IMR-90 (cell line): ENCODE measurements at regions not wholly inside any gene's neighbourhood (a gene's known extent, or its start where the extent isn't known, plus 50 kb on each side); places are given as distances from the start of the nearest gene placed in this dataset.
A peak's percentile ranks its signal among the peaks of the same experiment; 100 is the strongest.

Source experiments
- ATAC-seq: fragments of 200-7000 bp; cut with Tn5 transposase; 2 replicates; pipeline ENCODE4 v1.9.1; 2020; ENCODE audit warnings: low read depth, mild to moderate bottlenecking, moderate library complexity
- BruUV-seq: library from RNA; stranded (reverse); fragments of 400-500 nt; replicated peaks from 2 replicates; lab custom pipeline; 2021; lab: Mats Ljungman, UMichigan
- CTCF ChIA-PET: fragments of 300-600 bp; formaldehyde crosslinking; extraction: SDS; loops from one replicate; lab custom pipeline; 2021; ENCODE audit warnings: antibody characterized with exemption; lab: Yijun Ruan, JAX
- POLR2A ChIA-PET: fragments of 300-600 bp; sonication (Branson Sonifier 250); formaldehyde crosslinking; loops from one replicate; lab custom pipeline; 2022; ENCODE audit warnings: antibody characterized with exemption; ENCODE audit not compliant: unreplicated experiment; lab: Charles Lee
- DNase-seq: peaks from one replicate; pipeline ENCODE4 v3.0.0; 2013
- H2AFZ ChIP-seq: replicated peaks from 2 replicates; pipeline ENCODE3; 2013; ENCODE audit warnings: low read length, mild to moderate bottlenecking; ENCODE audit not compliant: poor library complexity
- H2AK5ac ChIP-seq: 2 replicates; pipeline ENCODE4 v1.6.1; 2013; ENCODE audit warnings: low read depth, low read length, inconsistent platforms
- H2AK9ac ChIP-seq: replicated peaks from 2 replicates; pipeline ENCODE3; 2013; ENCODE audit warnings: mild to moderate bottlenecking, low read depth, low read length, moderate library complexity; ENCODE audit not compliant: poor library complexity
- H2BK120ac ChIP-seq: 2 replicates; pipeline ENCODE4 v1.6.1; 2013; ENCODE audit warnings: low read depth, low read length, inconsistent platforms
- H2BK15ac ChIP-seq: 3 replicates; pipeline ENCODE4 v1.6.1; 2013; ENCODE audit warnings: low read depth, low read length, inconsistent platforms
- H2BK20ac ChIP-seq: 2 replicates; pipeline ENCODE4 v1.6.1; 2013; ENCODE audit warnings: low read depth, mild to moderate bottlenecking, inconsistent platforms, low read length, moderate library complexity
- H2BK5ac ChIP-seq: 2 replicates; pipeline ENCODE4 v1.6.1; 2013; ENCODE audit warnings: mild to moderate bottlenecking, low read depth, low read length, inconsistent platforms; ENCODE audit not compliant: poor library complexity, severe bottlenecking
- H3K14ac ChIP-seq: replicated peaks from 2 replicates; pipeline ENCODE4 v1.6.1; 2013; ENCODE audit warnings: low read depth, low read length, inconsistent platforms
- H3K18ac ChIP-seq: 2 replicates; pipeline ENCODE4 v1.6.1; 2013; ENCODE audit warnings: low read depth, low read length, control low read depth
- H3K23ac ChIP-seq: 2 replicates; pipeline ENCODE4 v1.6.1; 2013; ENCODE audit warnings: low read depth, low read length, inconsistent platforms
- H3K27ac ChIP-seq: 2 replicates; pipeline ENCODE4 v1.5.1; 2013; ENCODE audit warnings: mild to moderate bottlenecking, control low read depth, low read length; ENCODE audit not compliant: insufficient read depth
- H3K27me3 ChIP-seq: 2 replicates; pipeline ENCODE4 v1.6.1; 2013; ENCODE audit warnings: low read length; ENCODE audit not compliant: control insufficient read depth, insufficient read depth
- H3K36me3 ChIP-seq: 2 replicates; pipeline ENCODE4 v1.6.1; 2013; ENCODE audit warnings: low read length, mixed read lengths; ENCODE audit not compliant: control insufficient read depth, insufficient read depth
- H3K4ac ChIP-seq: 2 replicates; pipeline ENCODE4 v1.6.1; 2013; ENCODE audit warnings: low read depth, low read length, inconsistent platforms
- H3K4me1 ChIP-seq: 2 replicates; pipeline ENCODE4 v1.6.1; 2013; ENCODE audit warnings: low read length, mixed read lengths; ENCODE audit not compliant: control insufficient read depth, insufficient read depth
- H3K4me2 ChIP-seq: 2 replicates; pipeline ENCODE4 v1.6.1; 2013; ENCODE audit warnings: low read depth, mild to moderate bottlenecking, control low read depth, low read length, moderate library complexity
- H3K4me3 ChIP-seq: 2 replicates; pipeline ENCODE4 v1.5.1; 2013; ENCODE audit warnings: low read depth, mild to moderate bottlenecking, control low read depth, low read length, moderate library complexity; ENCODE audit not compliant: insufficient read depth
- H3K56ac ChIP-seq: 2 replicates; pipeline ENCODE4 v1.6.1; 2013; ENCODE audit warnings: low read length, inconsistent platforms; ENCODE audit not compliant: insufficient read depth; ENCODE audit errors: extremely low read depth
- H3K79me1 ChIP-seq, 2 experiments: 2 replicates each; pipeline ENCODE4 v1.6.1; 2013; ENCODE audit warnings: low read length in 2 of 2, inconsistent platforms in 1 of 2, low read depth in 1 of 2
- H3K9ac ChIP-seq: 2 replicates; pipeline ENCODE4 v1.6.1; 2013; ENCODE audit warnings: low read depth, low read length, control low read depth
- H3K9me1 ChIP-seq: 2 replicates; pipeline ENCODE4 v1.6.1; 2013; ENCODE audit warnings: low read length, inconsistent platforms; ENCODE audit not compliant: insufficient read depth
- H3K9me3 ChIP-seq: 2 replicates; pipeline ENCODE4 v1.6.1; 2013; ENCODE audit warnings: low read length; ENCODE audit not compliant: control insufficient read depth, insufficient read depth
- H4K20me1 ChIP-seq: 2 replicates; pipeline ENCODE4 v1.6.1; 2013; ENCODE audit warnings: low read length, inconsistent platforms; ENCODE audit not compliant: insufficient read depth
- H4K5ac ChIP-seq: 2 replicates; pipeline ENCODE4 v1.6.1; 2013; ENCODE audit warnings: mild to moderate bottlenecking, low read depth, low read length, control low read depth
- H4K8ac ChIP-seq, 2 experiments: 2 replicates each; pipeline ENCODE4 v1.6.1; 2013; ENCODE audit warnings: low read depth in 2 of 2, low read length in 2 of 2, control low read depth in 1 of 2, inconsistent platforms in 1 of 2
- H4K91ac ChIP-seq: 2 replicates; pipeline ENCODE4 v1.6.1; 2013; ENCODE audit warnings: low read depth, low read length, inconsistent platforms; ENCODE audit not compliant: insufficient read depth
- BHLHE40 ChIP-seq: fragments of 150-350 bp; IDR thresholded peaks from 2 replicates; pipeline ENCODE4 v1.6.1; 2016; ENCODE audit warnings: mild to moderate bottlenecking, low read depth, low read length
- CEBPB ChIP-seq: IDR thresholded peaks from 2 replicates; pipeline ENCODE4 v1.6.1; 2012; ENCODE audit warnings: low read depth, low read length, improper control_type of control experiment
- MAFK ChIP-seq: IDR thresholded peaks from 2 replicates; pipeline ENCODE4 v1.6.1; 2012; ENCODE audit warnings: low read depth, low read length, improper control_type of control experiment
- NFE2L2 ChIP-seq: fragments of 150-350 bp; IDR thresholded peaks from 2 replicates; pipeline ENCODE4 v1.6.1; 2016; ENCODE audit warnings: low read depth, mild to moderate bottlenecking, low read length
- POLR2A ChIP-seq: IDR thresholded peaks from 2 replicates; pipeline ENCODE4 v1.6.1; 2012; ENCODE audit warnings: mild to moderate bottlenecking, low read depth, low read length
- WGBS, 2 experiments: methylation state at CpG; one replicate each; pipeline versions ENCODE4 v1.1.5 to v1.1.7; 2013; ENCODE audit warnings: missing lambda C conversion rate in 2 of 2; ENCODE audit not compliant: insufficient read length in 1 of 2; ENCODE audit errors: extremely low coverage in 2 of 2; 5-methylcytosine and 5-hydroxymethylcytosine counted together
- dilution Hi-C: fragments of 300-500 bp; cut with HindIII; formaldehyde crosslinking; loops from one replicate; pipeline ENCODE4 v1.14.3; 2018; ENCODE audit warnings: low sequenced_read_pairs; ENCODE audit not compliant: unreplicated experiment
- in situ Hi-C: fragments of 300-500 bp; cut with MboI; formaldehyde crosslinking; loops from 3 replicates; pipeline ENCODE4 v1.14.3; 2019; ENCODE audit warnings: low sequenced_read_pairs, inconsistent platforms, mixed read lengths
- intact Hi-C: fragments of 100-400 bp; cut with micrococcal nuclease; formaldehyde crosslinking; loops from 2 replicates; pipeline ENCODE4 v1.10.0; 2022

GRCh38 chr6:56756791-56757587, 114.3 kb upstream of the DST start:
- no peak overlapping the region for H3K4me3 ChIP-seq
- H3K18ac ChIP-seq = peak overlapping the region; percentile 73; the same call in 1 of the 2 replicates
- H3K79me1 ChIP-seq = peaks cover 12 to 71% of the 10 kb centered on the region in 2 experiments
- peak overlapping the region; percentile 89; the same call in 1 of the 2 replicates for H4K91ac ChIP-seq
- peak overlapping the region; percentile 95; the same call in 1 of the 2 replicates for H3K27ac ChIP-seq
- H3K56ac ChIP-seq = 0 out of 2 replicates have a peak overlapping the region, but pooled peaks have one; percentile 50
- peak overlapping the region; percentile 3; the same call in 1 of the 2 replicates for H4K5ac ChIP-seq
- H2AK5ac ChIP-seq = no peak overlapping the region
- H3K14ac ChIP-seq = peak overlapping the region; percentile 54; the same call in 1 of the 2 replicates
- POLR2A ChIA-PET = no interaction called here
- no TSS peak for BruUV-seq
- dilution Hi-C loops (no loop called here), intact Hi-C loops (loop anchor here (2.0 to 5.0 kb wide), 4 partner anchors 48 to 400 kb away; partner anchors contain the start of gene DST), in situ Hi-C loops (no loop called here)
- peak overlapping the region; percentile 90 for H2BK5ac ChIP-seq
- H3K36me3 ChIP-seq = no peaks in the 10 kb centered on the region
- peaks cover 34% of the 10 kb centered on the region for H4K20me1 ChIP-seq
- CTCF ChIA-PET = interaction anchor here (0.6 to 2.2 kb wide), 7 partner anchors 13 to 79 kb away, joined by 3 to 9 read pairs (median 3); no protein-coding TSS in a partner anchor
- peaks cover 25% of the 10 kb centered on the region for H3K4me1 ChIP-seq
- H4K8ac ChIP-seq = peak overlapping the region in 1 of 2 experiments; percentile 73; a peak in 3 of 4 replicates
- H3K9me3 ChIP-seq = no peaks in the 10 kb centered on the region
- WGBS, 2 experiments = no CpG with 5 or more reads among the region's 1 CpG
- TF ChIP-seq MAFK (no peak), CEBPB (peak; percentile 37; the same call in 1 of the 2 replicates), BHLHE40 (no peak), NFE2L2 (no peak), POLR2A (no peak)
- H3K9me1 ChIP-seq = peaks cover 23% of the 10 kb centered on the region
- peak overlapping the region; percentile 86; the same call in 1 of the 2 replicates for H2BK120ac ChIP-seq
- peak overlapping the region; percentile 94; the same call in 1 of the 2 replicates for H3K4ac ChIP-seq
- peak overlapping the region; percentile 80; the same call in 1 of the 2 replicates for H2BK20ac ChIP-seq
- H3K27me3 ChIP-seq = no peaks in the 10 kb centered on the region
- H2BK15ac ChIP-seq = 0 out of 3 replicates have a peak overlapping the region, but pooled peaks have one; percentile 72
- ATAC-seq (peak; percentile 52), DNase-seq (peak; percentile 45)
- peak overlapping the region; percentile 56 for H3K4me2 ChIP-seq
- H2AFZ ChIP-seq = no peak overlapping the region
- no peak overlapping the region for H2AK9ac ChIP-seq
- peak overlapping the region; percentile 49; the same call in 1 of the 2 replicates for H3K9ac ChIP-seq
- H3K23ac ChIP-seq = peak overlapping the region; percentile 73; the same call in 1 of the 2 replicates
